ENCODE measurements at regions not wholly inside any gene's neighbourhood (a gene's known extent, or its start where the extent isn't known, plus 50 kb on each side); places are given as distances from the start of the nearest gene placed in this dataset.

GRCh38 chr12:127223011-127223410 lies 1044.0 kb upstream of the TMEM132C start:
- Mint-ChIP-seq H3K9me3 (peaks cover 10% of the 10 kb centered on the region), H3K4me3 (no peak overlapping the region), H3K36me3 (ENCODE audit: low read depth) (no peaks in the 10 kb centered on the region), H3K27me3 (ENCODE audit: insufficient read depth) (no peaks in the 10 kb centered on the region), H3K27ac (no peak overlapping the region), H3K4me1 (ENCODE audit: low read depth) (no peaks in the 10 kb centered on the region)
- intact Hi-C loops (cut with micrococcal nuclease), result no loop called here
- no peak for DNase-seq (ENCODE audit: low spot score)

GRCh38 chr12:127223731-127224130 lies 1043.2 kb upstream of the TMEM132C start:
- no peaks in the 10 kb centered on the region for H3K4me1 Mint-ChIP-seq (ENCODE audit: low read depth)
- H3K9me3 Mint-ChIP-seq, result peaks cover 7% of the 10 kb centered on the region
- intact Hi-C loops (cut with micrococcal nuclease), result no loop called here
- H3K27ac Mint-ChIP-seq, result no peak overlapping the region
- no peaks in the 10 kb centered on the region for H3K27me3 Mint-ChIP-seq (ENCODE audit: insufficient read depth)
- no peak for DNase-seq (ENCODE audit: low spot score)
- H3K4me3 Mint-ChIP-seq, result no peak overlapping the region
- H3K36me3 Mint-ChIP-seq (ENCODE audit: low read depth), result no peaks in the 10 kb centered on the region

GRCh38 chr12:127230843-127231260 lies 1036.1 kb upstream of the TMEM132C start:
- no peaks in the 10 kb centered on the region for H3K36me3 Mint-ChIP-seq (ENCODE audit: low read depth)
- H3K27ac Mint-ChIP-seq, result no peak overlapping the region
- no peaks in the 10 kb centered on the region for H3K27me3 Mint-ChIP-seq (ENCODE audit: insufficient read depth)
- H3K9me3 Mint-ChIP-seq, result no peaks in the 10 kb centered on the region
- H3K4me3 Mint-ChIP-seq, result no peak overlapping the region
- H3K4me1 Mint-ChIP-seq (ENCODE audit: low read depth), result no peaks in the 10 kb centered on the region
- DNase-seq (ENCODE audit: low spot score), result no peak
- intact Hi-C loops (cut with micrococcal nuclease), result no loop called here

DNA sequence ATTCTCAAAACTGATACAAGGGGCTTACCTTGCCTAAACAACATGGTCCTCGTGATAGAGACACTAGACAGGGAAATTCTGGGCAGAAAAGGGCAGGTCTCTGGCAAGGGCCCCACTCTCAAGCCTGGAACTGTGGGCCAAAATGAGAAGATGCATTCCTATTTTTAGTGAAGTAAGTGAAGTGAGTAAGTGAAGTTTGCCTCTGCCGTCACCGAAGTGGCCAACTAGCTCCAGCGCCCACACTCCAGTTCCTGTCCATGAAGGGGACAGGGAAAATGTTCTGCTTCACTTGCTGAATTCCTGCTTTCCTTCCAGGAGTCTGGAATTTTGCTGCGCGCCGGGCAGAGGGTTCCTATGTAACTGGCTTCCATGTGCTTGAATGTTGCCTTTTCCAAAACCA lies 1035.6 kb upstream of the TMEM132C start:
- Mint-ChIP-seq H3K27me3 (ENCODE audit: insufficient read depth) (no peaks in the 10 kb centered on the region), H3K9me3 (no peaks in the 10 kb centered on the region), H3K4me1 (ENCODE audit: low read depth) (no peaks in the 10 kb centered on the region), H3K36me3 (ENCODE audit: low read depth) (no peaks in the 10 kb centered on the region), H3K27ac (no peak overlapping the region), H3K4me3 (no peak overlapping the region)
- intact Hi-C loops (cut with micrococcal nuclease), result no loop called here
- no peak for DNase-seq (ENCODE audit: low spot score)

DNA sequence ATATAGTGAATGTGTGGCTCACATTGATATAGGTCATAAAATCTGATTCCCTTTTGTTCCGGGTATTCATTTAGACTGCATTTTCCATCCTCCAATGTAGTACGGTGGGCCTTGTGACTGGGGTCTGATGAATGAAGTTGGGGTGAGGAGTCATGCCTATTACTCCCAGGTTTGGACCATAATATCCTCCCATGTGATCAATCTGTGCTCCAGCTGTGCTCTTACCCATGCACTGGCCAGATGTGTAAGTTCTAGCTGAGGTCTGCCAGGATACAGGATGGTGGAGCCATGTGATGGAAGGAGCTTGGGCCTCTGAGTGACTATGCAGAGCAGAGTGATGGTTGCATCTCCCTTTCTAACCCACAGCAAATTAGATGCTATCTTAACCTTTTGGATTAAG lies 1034.0 kb upstream of the TMEM132C start:
- intact Hi-C loops (cut with micrococcal nuclease), result no loop called here

DNA sequence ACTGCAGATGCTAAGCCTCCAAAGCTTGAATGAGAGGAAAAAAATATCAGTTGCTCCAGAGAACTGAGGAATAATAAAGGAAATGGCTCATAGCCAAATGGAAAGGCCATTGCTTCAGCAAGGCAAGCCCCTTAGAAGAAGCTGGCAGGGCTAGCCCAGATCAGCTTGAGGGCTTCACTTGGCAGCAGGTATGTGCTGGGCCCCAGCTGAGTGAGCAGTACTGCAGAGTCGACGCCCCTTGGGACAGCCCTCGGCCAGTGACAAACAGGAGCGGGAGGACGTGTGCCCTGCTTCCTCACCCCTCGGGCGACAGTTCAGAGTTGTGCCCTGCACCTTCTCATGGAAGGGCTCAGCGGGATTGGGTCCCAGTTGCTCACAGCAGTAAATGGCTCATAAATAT lies 1031.2 kb upstream of the TMEM132C start:
- no peaks in the 10 kb centered on the region for H3K27me3 Mint-ChIP-seq (ENCODE audit: insufficient read depth)

More for the DNA sequence above, 1034.0 kb upstream of the TMEM132C start:
- H3K4me3 Mint-ChIP-seq, result no peak overlapping the region
- no peak for DNase-seq (ENCODE audit: low spot score)
- H3K36me3 Mint-ChIP-seq (ENCODE audit: low read depth), result no peaks in the 10 kb centered on the region
- H3K9me3 Mint-ChIP-seq, result no peaks in the 10 kb centered on the region
- no peaks in the 10 kb centered on the region for H3K27me3 Mint-ChIP-seq (ENCODE audit: insufficient read depth)
- no peaks in the 10 kb centered on the region for H3K4me1 Mint-ChIP-seq (ENCODE audit: low read depth)
- H3K27ac Mint-ChIP-seq, result no peak overlapping the region

DNA sequence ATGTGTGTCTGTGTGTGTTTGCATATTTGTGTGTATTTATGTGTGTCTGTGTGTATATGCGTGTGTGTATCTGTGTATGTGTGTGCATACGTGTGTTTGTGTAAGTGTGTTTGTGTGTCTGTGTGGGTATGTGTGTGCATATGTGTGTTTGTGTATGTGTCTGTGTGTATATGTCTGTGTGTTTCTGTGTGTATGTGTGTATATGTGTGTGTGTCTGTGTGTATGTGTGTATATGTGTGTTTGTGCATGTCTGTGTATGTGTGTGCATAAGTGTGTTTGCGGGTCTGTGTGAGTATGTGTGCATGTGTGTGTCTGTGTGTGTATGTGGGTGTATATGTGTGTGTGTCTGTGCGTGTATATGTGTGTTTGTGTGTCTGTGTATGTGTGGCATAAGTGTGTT lies 1030.5 kb upstream of the TMEM132C start:
- H3K36me3 Mint-ChIP-seq (ENCODE audit: low read depth), result no peaks in the 10 kb centered on the region
- intact Hi-C loops (cut with micrococcal nuclease), result no loop called here
- H3K4me3 Mint-ChIP-seq, result no peak overlapping the region
- no peaks in the 10 kb centered on the region for H3K9me3 Mint-ChIP-seq
- no peak for DNase-seq (ENCODE audit: low spot score)
- H3K27ac Mint-ChIP-seq, result no peak overlapping the region
- H3K4me1 Mint-ChIP-seq (ENCODE audit: low read depth), result no peaks in the 10 kb centered on the region
- no peaks in the 10 kb centered on the region for H3K27me3 Mint-ChIP-seq (ENCODE audit: insufficient read depth)

More for the DNA sequence above, 1031.2 kb upstream of the TMEM132C start:
- H3K36me3 Mint-ChIP-seq (ENCODE audit: low read depth), result no peaks in the 10 kb centered on the region
- H3K4me1 Mint-ChIP-seq (ENCODE audit: low read depth), result no peaks in the 10 kb centered on the region
- DNase-seq (ENCODE audit: low spot score), result no peak
- intact Hi-C loops (cut with micrococcal nuclease), result no loop called here
- H3K27ac Mint-ChIP-seq, result no peak overlapping the region
- no peaks in the 10 kb centered on the region for H3K9me3 Mint-ChIP-seq
- no peak overlapping the region for H3K4me3 Mint-ChIP-seq

DNA sequence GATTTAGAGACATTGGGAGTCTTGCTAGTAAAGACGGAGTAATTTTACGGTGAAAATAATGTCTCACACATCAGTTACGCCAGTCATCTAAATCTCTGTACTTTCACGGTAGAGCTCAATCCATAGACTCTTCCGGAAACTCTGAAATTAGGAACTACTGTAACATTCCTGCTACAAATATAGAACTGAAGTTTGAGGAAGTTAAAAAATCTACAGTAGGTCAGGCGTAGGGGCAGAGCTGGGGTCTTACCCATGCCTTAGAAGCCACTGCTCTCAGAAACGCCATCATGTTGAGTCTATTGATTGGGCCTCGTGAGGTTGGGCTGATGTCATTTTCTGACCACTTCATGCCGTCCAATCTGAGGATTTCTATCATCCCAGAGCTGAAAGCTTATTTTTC lies 1029.8 kb upstream of the TMEM132C start:
- Mint-ChIP-seq H3K9me3 (no peaks in the 10 kb centered on the region), H3K27ac (no peak overlapping the region), H3K4me1 (ENCODE audit: low read depth) (no peaks in the 10 kb centered on the region), H3K4me3 (no peak overlapping the region), H3K27me3 (ENCODE audit: insufficient read depth) (no peaks in the 10 kb centered on the region), H3K36me3 (ENCODE audit: low read depth) (no peaks in the 10 kb centered on the region)
- no peak for DNase-seq (ENCODE audit: low spot score)
- intact Hi-C loops (cut with micrococcal nuclease), result no loop called here

DNA sequence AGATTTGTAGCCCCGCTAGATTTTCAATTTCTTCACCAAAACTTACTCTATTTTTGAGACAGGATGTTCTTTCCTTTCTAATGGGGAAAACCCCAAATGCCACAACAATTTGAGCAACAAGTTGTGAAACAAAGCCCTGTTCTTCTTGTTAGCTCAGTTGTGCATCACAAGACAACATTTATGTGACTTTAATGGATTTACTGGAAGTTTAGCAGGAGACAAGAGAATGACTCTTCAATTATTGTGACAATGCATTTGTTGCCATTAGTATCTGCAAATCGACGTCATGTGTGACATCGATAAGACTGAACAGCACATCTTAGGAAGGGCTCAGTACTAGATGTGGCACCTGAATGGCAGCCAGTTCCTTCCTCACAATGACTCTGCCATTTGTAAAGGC lies 1028.9 kb upstream of the TMEM132C start:
- Mint-ChIP-seq H3K27me3 (ENCODE audit: insufficient read depth) (no peaks in the 10 kb centered on the region), H3K4me1 (ENCODE audit: low read depth) (no peaks in the 10 kb centered on the region), H3K27ac (no peak overlapping the region), H3K36me3 (ENCODE audit: low read depth) (no peaks in the 10 kb centered on the region), H3K4me3 (no peak overlapping the region), H3K9me3 (no peaks in the 10 kb centered on the region)
- DNase-seq (ENCODE audit: low spot score), result no peak
- intact Hi-C loops (cut with micrococcal nuclease), result no loop called here

GRCh38 chr12:127239781-127240180 lies 1027.2 kb upstream of the TMEM132C start:
- intact Hi-C loops (cut with micrococcal nuclease), result no loop called here
- no peak overlapping the region for H3K4me3 Mint-ChIP-seq

GRCh38 chr12:127240249-127240929 lies 1026.6 kb upstream of the TMEM132C start:
- Mint-ChIP-seq H3K9me3 (no peaks in the 10 kb centered on the region), H3K36me3 (ENCODE audit: low read depth) (no peaks in the 10 kb centered on the region), H3K27me3 (ENCODE audit: insufficient read depth) (no peaks in the 10 kb centered on the region), H3K4me3 (no peak overlapping the region), H3K27ac (no peak overlapping the region), H3K4me1 (ENCODE audit: low read depth) (no peaks in the 10 kb centered on the region)
- DNase-seq (ENCODE audit: low spot score), result no peak
- intact Hi-C loops (cut with micrococcal nuclease), result no loop called here

More at GRCh38 chr12:127239781-127240180, 1027.2 kb upstream of the TMEM132C start:
- DNase-seq (ENCODE audit: low spot score), result no peak
- no peak overlapping the region for H3K27ac Mint-ChIP-seq
- H3K27me3 Mint-ChIP-seq (ENCODE audit: insufficient read depth), result no peaks in the 10 kb centered on the region
- no peaks in the 10 kb centered on the region for H3K9me3 Mint-ChIP-seq
- H3K4me1 Mint-ChIP-seq (ENCODE audit: low read depth), result no peaks in the 10 kb centered on the region
- H3K36me3 Mint-ChIP-seq (ENCODE audit: low read depth), result no peaks in the 10 kb centered on the region

- H3K27me3 Mint-ChIP-seq (ENCODE audit: insufficient read depth), result no peaks in the 10 kb centered on the region
- no peaks in the 10 kb centered on the region for H3K4me1 Mint-ChIP-seq (ENCODE audit: low read depth)
These were observed 1025.7 kb upstream of the TMEM132C start for GRCh38 chr12:127241072-127241817.

GRCh38 chr12:127245009-127245408 lies 1022.0 kb upstream of the TMEM132C start:
- intact Hi-C loops (cut with micrococcal nuclease), result no loop called here
- no peaks in the 10 kb centered on the region for H3K9me3 Mint-ChIP-seq
- no peaks in the 10 kb centered on the region for H3K36me3 Mint-ChIP-seq (ENCODE audit: low read depth)
- H3K4me1 Mint-ChIP-seq (ENCODE audit: low read depth), result no peaks in the 10 kb centered on the region
- H3K27ac Mint-ChIP-seq, result no peak overlapping the region
- no peak for DNase-seq (ENCODE audit: low spot score)
- no peaks in the 10 kb centered on the region for H3K27me3 Mint-ChIP-seq (ENCODE audit: insufficient read depth)
- no peak overlapping the region for H3K4me3 Mint-ChIP-seq

More at GRCh38 chr12:127241072-127241817, 1025.7 kb upstream of the TMEM132C start:
- Mint-ChIP-seq H3K27ac (no peak overlapping the region), H3K4me3 (no peak overlapping the region), H3K9me3 (no peaks in the 10 kb centered on the region), H3K36me3 (ENCODE audit: low read depth) (no peaks in the 10 kb centered on the region)
- DNase-seq (ENCODE audit: low spot score), result no peak
- intact Hi-C loops (cut with micrococcal nuclease), result no loop called here
